Stimulated activated CD4-positive, alpha-beta T cell treated with anti-CD3 and anti-CD28 coated beads, Interleukin-4, amount 100 ng/mL, for 4 hours (primary cell): ENCODE measurements at regions not wholly inside any gene's neighbourhood (a gene's known extent, or its start where the extent isn't known, plus 50 kb on each side); places are given as distances from the start of the nearest gene placed in this dataset.
"Not testable (repeated sequence)": the region's sequence is repeated elsewhere in the genome, so short reads cannot be mapped to it uniquely, and the experiment has no call there.

Source experiments
- DNase-seq, 2 experiments: peaks; one replicate each; pipeline ENCODE4 v3.0.0-alpha.2; 2020

DNA sequence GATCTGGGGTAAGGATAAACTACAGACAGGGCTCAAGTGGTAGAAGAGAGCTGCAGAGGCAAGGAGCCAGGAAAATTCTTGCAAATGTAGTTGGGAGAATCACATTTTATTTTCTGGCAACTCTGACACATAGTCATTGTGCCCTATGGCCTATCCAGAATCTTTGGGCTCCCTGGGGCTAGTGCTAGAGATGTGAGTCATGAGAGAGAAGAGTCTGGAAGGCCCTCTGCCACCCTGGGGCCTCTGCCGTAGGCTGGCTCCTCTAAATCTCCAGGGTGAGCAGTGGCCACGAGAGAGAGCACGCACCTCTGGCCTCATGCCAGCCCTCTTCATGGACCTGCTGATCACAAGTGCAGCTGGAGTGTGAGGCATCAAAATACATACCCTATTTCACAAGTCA lies 74.3 kb upstream of the SSBP2 start:
- DNase-seq = no peak

DNA sequence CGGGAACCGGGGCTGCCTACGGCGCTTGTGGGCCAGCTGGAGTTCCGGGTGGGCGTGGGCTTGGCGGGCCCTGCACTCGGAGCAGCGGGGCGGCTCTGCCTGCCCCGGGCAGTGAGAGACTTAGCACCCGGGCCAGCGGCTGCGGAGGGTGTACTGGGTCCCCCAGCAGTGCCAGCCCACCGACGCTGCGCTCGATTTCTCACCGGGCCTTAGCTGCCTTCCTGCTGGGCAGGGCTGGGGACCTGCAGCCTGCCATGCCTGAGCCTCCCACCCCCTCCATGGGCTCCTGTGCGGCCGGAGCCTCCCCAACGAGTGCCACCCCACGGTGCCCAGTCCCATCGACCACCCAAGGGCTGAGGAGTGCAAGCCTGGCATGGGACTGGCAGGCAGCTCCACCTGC lies 72.8 kb upstream of the SSBP2 start:
- not testable (repeated sequence) for DNase-seq

DNA sequence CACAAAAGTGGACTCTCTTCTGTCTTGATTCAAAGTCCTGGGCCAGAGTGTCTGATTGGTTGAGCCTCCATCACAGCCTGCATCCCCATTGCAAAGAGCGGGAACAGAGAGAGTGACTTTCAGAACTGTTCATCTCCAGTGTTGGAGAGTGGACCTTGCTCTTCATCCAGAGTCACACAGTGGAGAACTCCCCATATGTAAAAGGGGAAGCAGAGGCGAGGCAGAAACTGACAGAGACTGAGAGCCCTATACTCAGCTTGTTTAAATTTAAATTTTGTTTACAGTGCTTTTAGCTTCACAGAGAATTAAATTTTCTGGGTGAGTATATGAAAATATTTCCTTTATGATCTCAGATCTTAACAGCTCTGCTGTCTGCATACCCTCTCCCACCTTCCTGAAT lies 70.0 kb upstream of the SSBP2 start:
- no peak for DNase-seq

DNA sequence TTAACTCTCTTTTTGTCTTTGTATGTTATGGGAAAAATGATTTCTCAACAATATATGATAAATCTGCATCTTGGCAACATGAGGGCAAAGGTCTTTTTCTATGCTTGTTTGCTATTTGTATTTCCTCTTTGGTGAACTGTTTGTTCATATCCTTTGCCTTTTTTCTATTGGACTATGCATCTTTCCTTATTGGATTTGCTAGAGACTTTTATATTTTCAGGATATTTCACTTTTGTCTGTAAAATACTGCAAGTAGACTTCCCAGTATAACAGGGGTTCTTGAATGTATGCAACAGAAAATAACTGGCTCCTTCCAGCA lies 69.4 kb upstream of the SSBP2 start:
- no peak for DNase-seq

DNA sequence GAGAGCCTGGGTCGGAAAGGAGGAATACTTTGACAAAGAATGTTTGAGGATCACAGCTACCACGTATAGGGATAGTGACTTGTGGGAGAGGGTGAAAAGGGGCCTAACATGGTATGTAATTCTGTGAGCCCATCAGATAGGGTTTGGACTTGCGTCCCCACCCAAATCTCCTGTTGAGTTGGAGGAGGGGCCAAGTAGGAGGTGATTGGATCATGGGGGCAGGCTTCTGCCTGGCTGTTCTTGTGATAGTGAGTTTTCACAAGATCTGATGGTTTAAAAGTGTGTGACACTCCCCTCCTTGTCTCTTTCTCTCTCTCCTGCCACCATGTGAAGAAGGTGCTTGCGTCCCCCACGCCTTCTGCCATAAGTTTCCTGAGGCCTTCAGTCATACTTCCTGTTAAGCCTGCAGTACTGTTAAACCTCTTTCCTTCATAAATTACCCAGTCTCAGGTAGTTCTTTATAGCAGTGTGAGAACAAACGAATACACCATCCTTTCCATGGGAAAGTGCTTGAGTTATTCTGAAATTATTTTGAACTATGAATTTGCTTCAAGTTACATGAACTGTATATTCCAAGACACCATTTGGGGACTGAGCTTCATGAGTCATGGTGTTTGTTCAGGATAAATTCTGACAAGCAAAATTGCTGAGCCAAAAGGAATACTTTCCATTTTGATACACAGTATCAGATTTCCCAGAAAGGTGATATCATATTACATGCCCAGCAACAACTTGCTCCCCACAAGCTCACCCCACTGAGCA lies 68.8 kb upstream of the SSBP2 start:
- DNase-seq = no peak

DNA sequence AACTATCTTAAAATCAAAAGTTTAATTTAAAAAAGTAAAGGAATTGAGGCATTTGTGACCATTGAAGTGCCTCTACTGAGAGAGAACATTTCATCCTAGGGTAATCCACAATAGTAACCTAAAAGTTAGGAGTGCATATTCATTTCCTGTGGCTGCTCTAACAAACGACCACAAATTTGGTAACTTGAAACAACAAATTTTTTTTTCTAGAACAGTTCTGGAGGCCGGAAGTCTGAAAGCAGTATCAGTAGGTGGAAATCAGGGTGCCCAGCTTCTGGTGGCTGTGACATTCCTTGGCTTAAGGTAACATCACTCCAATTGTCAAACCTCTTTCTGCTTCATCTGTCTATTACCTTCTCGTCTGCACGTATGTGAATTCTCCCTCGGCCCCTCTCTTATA lies 67.1 kb upstream of the SSBP2 start:
- no peak for DNase-seq

DNA sequence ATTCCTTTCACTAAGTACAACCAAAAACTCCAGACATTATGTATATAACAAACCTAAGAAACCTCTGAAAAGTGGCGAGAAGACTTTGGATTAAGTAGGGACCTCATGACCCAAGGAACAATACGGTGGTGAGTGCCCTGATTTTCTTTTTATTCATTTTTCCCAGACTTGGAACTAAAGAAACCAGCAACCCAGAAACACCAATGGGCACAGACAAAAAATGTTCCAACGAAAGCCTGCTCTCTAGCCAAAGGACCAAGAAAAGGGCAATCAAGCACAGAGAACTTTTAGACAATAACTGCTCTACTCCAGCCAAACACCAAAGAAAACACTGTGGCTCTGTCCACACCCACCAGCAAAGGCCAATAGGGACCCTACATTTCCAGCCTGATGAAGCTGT lies 66.2 kb upstream of the SSBP2 start:
- DNase-seq = no peak

DNA sequence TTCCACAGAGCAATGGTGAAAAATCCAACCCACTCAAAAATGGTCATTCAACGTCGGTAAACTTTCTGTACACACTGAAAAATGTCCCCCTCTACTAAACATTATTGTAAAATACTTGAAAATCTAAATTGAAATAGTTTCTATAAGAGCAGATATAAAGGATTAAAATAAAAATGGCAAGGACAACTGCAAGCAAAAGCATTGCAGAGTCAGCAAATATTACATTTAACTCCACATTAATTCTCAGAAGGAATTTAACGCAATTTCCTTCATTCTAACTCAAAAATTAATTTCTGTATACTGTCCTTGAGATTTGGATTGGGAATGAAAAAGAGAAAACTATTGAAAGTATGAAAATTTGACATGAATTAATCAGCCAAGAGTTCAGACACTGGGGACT lies 64.4 kb upstream of the SSBP2 start:
- no peak for DNase-seq

DNA sequence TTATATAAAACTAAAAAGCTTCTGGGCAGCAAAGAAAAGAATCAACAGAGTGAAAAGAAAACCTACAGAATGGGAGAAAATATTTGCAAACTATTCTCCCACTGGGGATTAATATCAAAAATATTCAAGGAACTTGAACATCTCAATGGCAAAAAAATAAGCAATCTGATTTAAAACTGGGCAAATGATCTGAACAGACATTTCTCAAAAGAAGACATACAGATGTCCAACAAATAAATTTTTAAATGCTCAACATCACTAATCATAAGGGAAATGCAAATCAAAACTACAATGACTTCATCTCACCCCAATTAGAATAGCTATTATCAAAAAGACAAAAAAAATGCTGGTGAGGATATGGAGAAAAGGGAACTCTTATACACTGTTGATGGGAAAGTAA lies 57.2 kb upstream of the SSBP2 start:
- no peak for DNase-seq

DNA sequence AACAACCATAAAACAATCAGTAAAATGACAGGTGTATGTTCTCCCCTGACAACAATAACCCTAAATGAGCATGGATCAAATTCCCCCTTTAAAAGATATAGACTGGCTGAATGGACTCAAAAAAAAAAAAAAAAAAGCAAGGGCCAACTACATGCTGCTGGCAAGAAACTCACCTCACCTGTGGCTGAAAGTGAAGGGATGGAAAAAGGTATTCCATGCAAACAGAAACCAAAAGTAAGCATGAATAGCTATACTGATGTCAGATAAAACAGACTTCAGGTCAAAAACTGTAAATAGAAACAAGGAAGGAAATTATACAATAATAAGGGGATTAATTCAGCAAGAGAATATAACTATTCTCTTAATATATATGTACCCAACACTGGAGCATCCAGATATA lies 54.2 kb upstream of the SSBP2 start:
- DNase-seq = no peak

DNA sequence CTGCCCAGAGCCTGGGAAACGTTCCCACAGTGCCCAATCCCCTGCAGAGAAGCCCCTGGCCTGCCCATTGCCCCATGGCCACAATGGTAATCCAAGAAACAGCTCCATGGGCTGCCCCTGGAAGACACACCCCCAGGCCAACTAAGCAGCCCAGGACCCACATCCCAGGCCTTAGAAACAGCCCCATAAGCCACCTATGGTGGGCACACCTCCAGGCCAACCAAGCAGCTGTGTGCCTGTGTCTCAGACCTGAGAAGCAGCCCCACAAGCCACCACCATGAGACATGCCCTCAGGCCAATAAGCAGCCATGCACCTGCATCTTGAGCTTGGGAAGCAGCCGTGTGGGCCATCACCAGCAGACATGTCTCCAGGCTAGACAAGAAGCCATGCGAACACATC lies 52.9 kb upstream of the SSBP2 start:
- DNase-seq = no peak

DNA sequence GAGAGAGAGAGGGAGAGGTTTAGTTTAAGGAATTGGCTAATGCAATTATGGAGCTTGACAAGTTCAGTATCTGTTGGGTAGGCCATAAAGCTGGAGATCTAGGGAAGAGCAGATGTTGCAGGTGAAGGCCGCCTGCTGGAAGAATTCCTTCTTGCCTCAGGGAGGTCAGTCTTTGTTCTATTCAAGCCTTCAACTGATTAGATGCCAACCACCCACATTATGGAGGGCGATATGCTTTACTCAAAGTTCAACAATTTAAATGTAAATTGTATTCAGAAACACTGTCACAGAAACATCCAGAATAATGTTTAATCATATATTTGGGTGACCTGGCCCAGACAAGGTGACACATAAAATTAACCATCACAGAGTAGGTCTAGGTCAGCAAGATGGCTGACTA lies 51.7 kb upstream of the SSBP2 start:
- no peak for DNase-seq

DNA sequence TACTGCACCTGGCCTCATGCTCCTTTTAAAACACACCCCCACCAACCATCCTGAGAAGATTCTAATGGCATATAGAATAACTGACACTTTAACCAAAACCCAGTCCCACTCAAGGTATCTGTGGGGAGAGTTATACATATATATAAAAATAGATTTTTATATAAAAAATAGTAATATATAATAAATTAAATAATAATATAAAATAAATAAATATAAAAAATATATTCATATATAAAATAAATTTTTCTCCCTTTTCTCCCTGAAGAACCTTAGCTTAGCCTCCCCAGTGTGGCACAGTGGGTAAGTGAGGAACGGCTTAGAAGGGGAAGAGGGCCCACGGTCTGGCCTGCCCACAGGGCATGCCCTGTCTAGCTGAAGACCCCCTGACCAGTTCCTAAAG lies 51.1 kb upstream of the SSBP2 start:
- no peak for DNase-seq

DNA sequence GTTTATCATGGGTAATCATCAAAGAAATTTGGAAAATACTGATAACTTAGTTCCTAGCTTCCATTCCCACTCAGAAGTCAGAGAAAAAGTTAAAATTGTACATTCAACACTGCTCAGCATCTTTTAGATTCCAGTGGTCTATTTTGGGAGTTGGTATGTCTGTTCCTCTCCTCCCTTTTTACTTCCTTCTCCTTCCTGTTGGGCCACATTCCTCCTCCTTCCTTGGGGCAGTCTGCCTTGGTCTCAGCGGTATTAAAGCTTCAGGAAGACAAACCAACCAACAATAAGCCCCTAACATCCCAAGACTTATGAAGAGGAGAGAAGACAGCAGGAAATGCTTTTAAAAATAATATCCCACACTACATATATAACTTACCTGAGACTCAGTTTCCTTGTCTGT lies 49.9 kb upstream of the SSBP2 start:
- no peak for DNase-seq
